HG02678 (cell line): ENCODE measurements at regions not wholly inside any gene's neighbourhood (a gene's known extent, or its start where the extent isn't known, plus 50 kb on each side); places are given as distances from the start of the nearest gene placed in this dataset.

Source experiments
- ATAC-seq: cut with Tn5 transposase; IDR thresholded peaks from one replicate; pipeline ENCODE4 v1.9.1; 2021; ENCODE audit warnings: mild to moderate bottlenecking, moderate library complexity; ENCODE audit not compliant: unreplicated experiment

DNA sequence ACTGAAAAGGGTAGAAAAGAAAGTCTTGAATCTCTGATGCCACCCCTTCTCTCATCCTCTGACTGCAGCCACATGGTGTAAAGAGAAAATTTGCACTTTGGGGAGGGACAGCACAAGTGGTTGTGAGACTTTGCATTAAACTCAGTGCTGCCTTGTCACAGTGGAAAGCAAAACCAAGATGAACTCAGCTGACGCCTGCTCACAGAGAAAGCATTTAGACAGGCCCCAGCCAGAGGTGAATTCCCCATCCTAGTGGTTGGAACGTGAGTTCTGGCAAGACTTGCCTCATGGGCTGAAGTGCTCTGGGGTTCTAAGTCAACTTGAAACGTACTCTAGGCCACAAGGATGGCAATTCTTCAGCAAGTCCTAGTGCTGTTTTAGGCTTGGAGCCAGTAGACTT, 1101.4 kb downstream of the ADGRL3 start:
- ATAC-seq, result no peak

DNA sequence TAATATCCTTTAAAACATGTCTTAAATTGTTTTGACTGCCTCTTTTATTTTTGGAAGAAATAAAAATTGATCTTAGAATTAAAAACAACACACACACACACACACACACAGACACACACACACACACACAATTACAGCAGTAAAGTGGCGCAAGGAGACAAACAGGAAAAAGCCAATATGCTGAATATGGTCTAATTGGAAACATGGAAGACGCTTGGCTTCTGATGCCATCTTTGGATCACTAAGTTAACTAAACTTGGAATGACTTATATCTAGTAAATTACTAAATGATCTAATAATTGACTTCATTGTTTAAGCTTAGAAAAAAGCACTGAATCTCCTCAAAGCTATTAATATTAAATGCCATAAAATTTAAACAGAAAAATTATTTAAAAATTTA, 1093.4 kb downstream of the ADGRL3 start:
- no peak for ATAC-seq

DNA sequence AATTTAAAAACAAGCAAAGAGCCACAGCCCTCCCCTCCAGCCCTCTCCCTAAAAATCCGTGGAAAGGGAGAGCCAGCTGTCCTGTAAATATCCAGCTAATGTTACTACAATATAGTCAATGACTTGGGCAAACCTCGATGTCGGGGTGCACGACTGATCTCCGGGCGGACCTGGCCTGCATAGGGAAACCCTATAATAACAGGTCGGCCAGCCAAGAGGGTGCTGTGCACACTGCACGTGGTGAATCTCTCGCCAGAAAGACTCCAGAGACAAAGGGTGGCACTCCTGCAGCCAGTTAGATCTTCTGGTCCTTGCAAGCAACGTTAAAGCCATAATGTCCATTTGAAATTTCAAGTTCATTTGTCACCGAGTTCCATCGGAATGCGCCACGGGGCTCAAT, 1092.8 kb downstream of the ADGRL3 start:
- no peak for ATAC-seq

DNA sequence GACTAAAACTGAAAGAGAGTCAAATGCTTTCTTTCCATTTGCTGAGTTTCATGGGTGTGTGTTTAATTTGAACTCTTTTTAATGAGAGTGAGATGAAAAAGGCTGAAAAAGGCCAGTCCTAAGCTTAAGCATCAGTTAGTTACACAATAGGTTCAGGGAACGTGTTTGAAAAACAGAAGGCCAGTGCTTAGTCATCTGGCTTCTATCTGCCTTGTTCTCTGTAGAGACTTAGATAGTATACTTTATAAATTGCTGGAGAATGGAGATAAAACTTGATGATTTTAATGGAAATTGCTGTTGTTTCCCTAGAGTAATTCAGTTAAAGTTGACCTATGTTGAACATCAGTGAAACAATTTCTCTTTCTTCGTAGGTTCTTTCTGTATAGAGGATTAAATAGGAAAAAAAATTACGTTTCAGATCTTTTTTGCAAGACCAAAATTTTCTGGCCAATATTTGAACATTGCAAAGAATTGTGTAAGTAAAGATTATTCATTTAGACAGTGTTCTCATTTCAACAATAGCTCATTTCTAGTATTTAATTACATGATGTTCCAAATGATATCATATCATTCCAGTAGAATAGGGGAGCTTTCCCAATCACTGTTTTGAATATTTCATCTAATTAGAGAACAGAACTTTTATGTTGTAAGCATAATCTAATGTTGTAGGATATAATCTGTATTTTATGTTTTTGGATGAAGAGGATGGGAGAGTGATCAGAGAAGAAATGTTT, 1088.8 kb downstream of the ADGRL3 start:
- no peak for ATAC-seq

DNA sequence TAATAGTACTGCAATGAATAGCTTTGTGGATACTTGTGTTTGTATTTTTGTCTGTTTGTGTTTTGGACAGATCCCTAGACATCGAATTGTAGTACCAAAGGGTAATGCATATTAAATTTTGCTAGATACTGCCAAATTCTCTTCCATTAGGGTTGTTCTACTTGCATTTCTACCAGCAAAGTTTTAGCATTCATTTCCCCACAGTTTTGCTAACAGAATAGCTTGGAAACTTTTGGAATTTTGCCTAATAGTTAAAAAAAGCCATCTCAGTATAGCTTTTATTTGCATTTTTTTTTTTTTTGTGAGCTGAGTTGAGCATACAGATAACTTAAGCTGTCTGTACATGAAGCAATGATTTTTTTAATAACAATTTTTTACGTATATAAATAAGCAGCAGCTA, 1084.9 kb downstream of the ADGRL3 start:
- no peak for ATAC-seq

DNA sequence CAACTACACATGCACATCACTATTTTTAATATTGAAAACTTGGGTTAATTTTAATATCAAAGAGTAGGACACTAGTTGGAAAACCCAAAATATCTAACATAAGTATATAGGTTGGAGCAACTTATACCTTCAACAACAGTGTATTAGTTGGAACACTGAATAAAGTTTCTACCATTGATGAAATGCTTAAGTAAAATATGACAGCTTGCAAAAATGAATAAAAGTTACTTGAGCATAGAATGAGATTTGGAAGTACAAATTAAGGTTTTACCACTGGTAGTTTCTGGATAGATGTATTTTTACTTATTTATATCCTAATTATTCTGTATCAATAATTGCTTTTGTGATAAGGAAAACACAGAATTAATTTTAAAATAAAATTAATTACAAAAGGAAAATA, 1079.6 kb downstream of the ADGRL3 start:
- ATAC-seq, result no peak

DNA sequence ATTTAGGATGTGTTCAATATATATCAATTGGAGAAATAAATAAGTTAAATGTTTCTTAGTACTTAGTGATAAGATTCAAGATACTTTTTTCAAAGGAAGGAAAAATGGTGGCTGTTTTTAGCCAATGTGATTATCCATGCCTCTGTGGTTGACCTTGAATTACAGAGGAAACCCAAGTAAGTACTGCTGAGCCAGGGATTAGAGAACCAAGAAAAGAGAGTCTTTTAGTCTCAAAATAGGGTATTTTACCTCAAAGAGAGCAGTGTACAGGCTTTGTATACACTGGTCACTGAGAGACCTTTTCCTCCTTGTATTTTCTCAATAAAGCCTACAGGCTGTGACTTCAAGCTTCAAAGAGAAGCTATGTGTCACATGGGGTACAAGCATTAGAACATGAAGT, 1075.3 kb downstream of the ADGRL3 start:
- ATAC-seq, result no peak

DNA sequence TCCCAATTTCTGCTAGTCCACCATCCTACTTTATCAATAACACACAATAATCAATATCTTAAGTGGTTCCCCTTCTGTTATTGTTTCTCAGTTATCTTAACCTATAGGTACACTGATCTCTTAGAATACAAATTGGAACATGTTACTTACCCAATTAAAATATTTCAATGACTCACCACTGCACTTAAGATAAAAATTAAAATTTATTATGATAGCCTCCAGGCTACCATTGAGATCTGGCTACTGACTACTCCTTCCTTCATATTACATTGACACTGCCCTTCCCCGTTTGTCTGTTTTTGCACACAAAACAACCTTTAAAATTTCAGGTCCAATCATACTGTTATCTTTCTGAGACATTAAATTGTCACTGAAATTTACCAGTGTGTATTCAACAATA, 1074.7 kb downstream of the ADGRL3 start:
- ATAC-seq, result no peak

DNA sequence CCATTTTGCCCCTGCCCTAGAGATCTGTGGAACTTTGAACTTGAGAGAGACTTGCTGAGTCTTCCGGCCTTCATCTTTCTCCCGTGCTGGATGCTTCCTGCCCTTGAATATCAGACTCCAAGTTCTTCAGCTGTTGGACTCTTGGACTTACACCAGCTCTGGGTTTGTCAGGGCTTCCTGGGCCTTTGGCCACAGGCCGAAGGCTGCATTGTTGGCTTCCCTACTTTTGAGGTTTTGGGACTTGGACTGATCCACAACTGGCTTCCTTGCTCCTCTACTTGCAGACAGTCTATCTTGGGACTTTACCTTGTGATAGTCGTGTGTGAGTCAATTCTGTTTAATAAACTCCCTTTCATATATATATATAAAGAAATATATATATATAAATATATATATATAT, 1071.0 kb downstream of the ADGRL3 start:
- no peak for ATAC-seq

DNA sequence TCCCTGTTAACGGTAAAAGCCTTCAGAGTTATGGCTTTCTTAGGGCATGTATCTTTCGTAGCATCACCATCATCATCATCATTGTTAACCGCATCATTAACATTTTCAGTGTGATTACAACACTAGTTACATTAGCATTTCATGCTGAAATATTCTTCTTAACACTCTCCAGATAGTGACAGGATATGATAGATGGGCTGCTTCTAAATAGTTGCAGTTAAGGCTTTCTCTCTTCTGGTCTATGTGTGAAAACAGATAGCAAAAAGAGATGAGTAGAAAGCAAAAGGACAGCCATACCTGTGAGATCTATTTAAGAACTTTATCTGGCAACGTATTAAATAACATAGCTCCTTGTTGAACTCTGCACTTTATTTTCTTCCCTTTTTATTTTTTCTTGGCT, 1069.8 kb downstream of the ADGRL3 start:
- ATAC-seq, result no peak

DNA sequence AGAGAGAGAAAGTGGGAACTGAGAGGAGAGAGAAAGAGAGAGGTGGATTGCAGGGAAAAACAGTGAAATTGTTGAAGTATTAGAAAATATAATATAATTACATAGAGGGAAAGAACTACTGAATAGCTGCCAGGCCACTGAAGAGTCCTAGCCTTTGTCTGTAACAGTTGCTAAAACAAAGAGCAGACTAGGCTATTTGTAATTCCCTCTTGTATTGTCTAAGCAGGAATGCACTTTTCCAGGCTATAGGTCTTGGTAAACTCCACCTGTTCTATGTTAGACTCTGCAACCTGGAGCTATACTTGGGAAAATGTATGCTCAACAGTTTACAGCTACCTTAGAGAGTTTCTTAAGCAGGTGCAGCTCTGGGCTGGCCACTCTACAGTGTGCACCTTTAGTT, 1063.3 kb downstream of the ADGRL3 start:
- no peak for ATAC-seq

DNA sequence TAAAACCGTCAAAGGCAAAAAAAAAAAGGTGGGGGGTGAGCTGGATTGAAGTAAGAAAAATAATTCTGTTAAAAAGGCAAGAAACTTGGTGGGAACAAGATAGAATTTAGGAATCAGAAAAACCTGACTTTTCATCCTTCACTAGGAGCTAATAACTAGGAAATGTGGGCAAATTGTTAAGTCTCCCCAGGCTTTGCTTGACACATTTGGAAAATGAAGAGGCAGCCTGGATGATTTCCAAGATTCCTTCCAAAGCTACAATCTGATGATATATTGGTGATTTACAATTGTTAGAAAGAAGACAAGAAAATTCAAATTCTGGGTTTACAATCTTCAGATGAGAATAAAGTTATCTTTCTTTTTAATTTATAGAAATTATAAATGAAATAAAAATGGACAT, 1062.5 kb downstream of the ADGRL3 start:
- no peak for ATAC-seq

DNA sequence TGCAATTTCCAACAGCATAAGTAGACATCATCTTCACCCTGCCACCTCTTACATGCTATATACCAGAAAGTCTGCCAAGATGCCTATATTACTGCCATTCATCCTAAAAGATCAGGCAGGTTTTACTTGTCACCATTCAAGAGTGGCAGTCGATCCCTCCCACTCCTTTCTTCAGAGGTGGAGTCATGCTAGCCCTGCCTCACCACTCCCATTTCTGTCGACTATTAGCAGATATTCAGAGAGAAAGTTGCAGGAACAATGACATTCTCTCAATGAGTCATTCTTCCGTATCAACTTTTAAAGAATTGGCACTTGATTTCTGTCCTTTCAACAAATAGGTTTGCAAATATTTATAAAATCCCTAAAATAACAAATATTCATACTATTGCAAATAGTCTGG, 1060.1 kb downstream of the ADGRL3 start:
- no peak for ATAC-seq

DNA sequence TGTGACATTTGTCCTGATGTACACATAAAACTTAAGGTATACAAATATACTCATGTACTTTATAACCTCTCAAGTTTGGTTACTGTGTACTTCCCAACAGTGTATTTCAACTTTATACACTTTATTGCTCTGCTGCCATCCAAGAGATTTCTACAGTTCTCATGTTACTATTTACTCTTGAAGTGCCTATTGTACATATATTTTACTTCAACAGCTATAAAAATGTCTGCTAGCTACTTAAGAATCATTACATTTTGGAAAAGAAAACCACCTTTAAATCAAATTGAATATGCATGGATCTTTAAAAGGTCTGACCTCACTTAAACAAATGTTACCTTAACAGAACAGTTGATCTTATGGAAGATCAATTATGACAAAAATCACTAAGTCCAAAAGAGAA, 1056.4 kb downstream of the ADGRL3 start:
- no peak for ATAC-seq

DNA sequence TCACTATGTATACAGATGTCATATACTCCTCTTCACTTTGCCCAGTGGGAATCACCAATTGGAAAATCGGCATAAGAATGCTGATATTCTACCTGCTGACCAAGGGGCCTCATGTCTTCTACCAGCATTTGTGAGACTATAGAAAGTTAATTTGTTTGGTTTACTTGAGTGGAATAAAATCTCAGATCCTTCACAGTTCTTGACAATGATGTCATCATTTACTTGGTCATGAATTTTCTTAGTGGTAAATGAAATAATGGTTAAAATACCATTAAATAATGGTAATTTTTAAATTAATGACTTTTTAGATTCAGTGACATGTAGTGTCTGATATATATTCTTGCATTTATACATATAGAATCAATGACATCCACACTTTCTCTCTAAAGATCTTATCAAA, 1052.6 kb downstream of the ADGRL3 start:
- ATAC-seq, result no peak

DNA sequence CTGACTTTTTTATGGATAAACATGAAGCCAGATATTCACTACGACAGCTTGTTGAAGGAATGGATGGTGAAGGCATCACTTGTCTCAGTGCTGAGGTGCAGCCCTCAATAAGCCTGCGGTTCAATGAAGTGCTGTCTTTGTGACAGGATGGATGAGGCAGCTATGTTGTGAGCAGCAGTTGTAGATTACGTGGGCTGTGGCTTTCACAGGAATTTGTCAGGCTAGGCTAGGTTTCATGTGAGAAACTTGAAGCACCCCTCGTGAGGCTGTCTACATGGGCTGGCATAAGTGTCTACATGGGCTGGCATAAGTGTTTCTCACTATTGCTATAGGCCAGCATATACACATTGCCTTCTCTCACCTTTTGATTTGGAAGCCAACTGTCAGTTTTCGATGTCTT, 1050.0 kb downstream of the ADGRL3 start:
- no peak for ATAC-seq

DNA sequence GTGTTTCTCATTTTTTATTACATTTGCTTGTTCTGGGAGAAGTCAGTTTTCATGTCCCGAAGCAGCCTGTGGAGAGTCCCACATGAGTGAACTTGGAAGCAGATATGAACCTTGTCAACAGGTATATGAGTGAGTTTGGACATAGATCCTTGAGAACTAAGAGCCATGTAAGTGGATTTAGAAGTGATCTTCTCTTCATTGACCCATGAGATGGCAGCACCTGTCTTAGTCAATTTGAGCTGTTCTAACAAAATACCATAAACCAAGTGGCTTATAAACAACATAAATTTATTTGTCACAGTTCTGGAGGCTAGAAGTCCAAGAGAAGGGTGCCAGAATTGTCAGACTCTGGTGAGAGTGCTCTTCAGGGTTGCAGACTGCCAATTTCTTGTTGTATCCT, 1043.8 kb downstream of the ADGRL3 start:
- no peak for ATAC-seq

DNA sequence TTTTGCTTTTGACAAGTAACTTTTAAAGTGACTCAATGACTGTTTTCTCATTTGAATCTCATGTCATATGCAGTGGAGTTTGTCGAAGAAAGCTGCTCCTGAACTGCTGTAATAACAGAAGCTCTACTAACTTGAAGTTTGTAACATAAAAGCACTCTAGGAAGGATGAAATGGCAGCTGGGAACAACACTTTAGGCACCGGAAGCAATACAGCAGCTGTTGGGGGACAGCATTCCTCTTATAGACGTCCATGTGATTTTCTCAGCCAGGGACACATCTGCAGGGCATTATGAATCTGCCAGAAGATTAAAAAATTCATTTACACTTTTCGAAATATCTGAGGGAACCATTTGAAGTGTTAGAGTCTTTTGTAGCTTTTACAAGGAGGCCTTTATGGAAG, 1035.8 kb downstream of the ADGRL3 start:
- ATAC-seq, result no peak

DNA sequence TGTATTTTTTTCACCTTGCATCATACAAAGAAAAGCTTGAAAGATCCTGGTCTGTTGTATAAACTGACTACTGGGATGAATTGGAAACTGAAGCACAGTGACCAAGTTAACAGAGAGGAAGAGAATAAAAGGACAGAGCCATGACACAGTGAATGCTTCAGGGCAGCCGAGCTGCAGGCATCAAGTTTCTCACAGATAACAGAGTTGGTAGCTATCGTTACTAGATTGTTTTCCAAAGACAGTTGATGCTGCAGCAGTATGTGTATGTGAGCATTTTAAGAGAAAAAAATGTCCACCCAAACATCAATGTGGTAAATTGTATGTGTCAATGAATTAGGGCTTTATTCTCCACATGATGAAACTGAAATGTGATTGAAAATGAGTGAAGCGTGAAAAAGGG, 1032.7 kb downstream of the ADGRL3 start:
- ATAC-seq, result no peak

DNA sequence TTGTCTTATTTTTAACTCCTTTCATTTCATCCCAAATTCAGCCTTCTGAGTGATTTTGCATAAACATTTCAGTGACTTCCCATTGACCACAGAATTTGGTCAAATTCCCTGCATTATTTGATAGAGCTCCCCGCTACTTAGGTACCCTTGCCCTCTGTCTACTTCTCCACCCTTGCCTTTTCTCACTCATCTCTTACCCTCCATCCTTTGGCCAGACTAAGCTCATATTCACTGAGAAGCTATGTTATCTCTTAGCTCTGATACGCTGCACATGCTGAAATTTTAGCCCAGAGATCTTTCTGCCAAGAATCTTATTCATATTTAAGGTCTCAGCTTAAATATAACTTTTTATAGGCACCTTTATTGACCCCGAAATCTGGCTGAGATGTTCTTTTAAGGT, 1031.9 kb downstream of the ADGRL3 start:
- no peak for ATAC-seq

DNA sequence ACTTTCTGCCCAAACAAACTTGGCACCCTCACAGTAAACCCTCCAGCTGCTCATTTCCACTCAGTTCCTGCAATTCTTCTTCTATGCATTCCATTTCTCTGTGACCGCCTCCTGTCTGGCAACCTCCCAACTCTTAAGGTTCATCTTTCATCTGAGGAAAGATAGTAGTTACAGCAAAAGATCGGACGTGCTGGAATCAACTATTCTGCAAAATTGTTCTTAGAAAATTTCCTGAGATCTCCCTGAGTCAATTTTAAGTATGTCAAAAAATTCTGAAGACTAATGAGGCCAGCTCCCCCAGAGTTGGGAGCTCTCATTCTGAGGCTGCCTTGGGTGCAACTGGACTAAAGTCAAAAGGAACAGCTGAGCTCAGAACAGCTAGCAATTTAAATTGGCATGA, 1026.0 kb downstream of the ADGRL3 start:
- no peak for ATAC-seq

DNA sequence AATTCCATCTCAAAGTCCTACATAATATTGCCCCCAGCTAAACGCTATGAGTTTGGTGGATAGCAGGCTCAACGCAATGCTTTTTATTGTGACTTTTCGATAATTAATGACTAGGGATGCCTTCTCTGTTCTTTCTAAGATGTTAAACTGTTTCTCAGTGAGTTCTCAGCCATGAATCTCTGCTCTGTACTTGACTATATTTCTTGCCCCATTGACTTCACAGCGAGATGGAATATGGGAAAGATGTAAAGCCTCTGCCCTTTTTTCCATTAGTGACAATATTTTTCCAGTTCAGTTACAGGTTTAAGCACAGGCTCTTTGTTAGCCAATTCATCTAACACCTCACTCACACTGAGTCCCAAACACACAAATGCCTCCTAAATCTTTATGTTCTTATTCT, 1022.0 kb downstream of the ADGRL3 start:
- ATAC-seq, result no peak

DNA sequence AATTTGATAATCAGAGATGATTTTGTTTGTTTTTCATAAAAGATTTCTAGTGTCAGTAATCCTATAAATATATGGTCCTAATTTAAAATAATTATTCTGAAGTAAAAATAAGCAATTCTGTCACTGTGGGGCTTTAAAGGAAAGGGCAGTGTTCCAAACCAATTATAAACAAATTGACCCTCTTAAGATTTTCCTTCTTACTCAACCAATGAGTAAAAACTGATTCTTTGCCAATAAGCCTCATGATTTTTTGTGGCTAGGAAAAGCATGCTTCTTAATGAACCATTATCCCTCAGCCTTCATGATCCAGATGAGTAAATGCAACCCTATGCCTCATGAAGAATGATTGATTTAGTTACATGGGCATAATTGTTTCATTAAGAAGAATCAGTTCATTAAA, 1010.4 kb downstream of the ADGRL3 start:
- no peak for ATAC-seq
